ENCODE measurements at regions not wholly inside any gene's neighbourhood (a gene's known extent, or its start where the extent isn't known, plus 50 kb on each side); places are given as distances from the start of the nearest gene placed in this dataset.

- no peak for DNase-seq (ENCODE audit: low read depth)
- TF ChIP-seq CTCF (IDR thresholded peaks at IDR 0.05; ENCODE audit: control insufficient read depth, insufficient read depth, low read depth, low read length, missing control alignments): no peak
- H3K4me3 ChIP-seq (ENCODE audit: control insufficient read depth, low read depth, low read length): no peak overlapping the region
Measured at GRCh38 chr14:82445810-82446570, 912.3 kb upstream of the SEL1L start.

GRCh38 chr14:82447586-82447985 is 913.9 kb upstream of the SEL1L start:
- H3K4me3 ChIP-seq (ENCODE audit: control insufficient read depth, low read depth, low read length): no peak overlapping the region
- no peak for DNase-seq (ENCODE audit: low read depth)
- TF ChIP-seq CTCF (IDR thresholded peaks at IDR 0.05; ENCODE audit: control insufficient read depth, insufficient read depth, low read depth, low read length, missing control alignments): no peak

GRCh38 chr14:82449926-82450468 is 916.3 kb upstream of the SEL1L start:
- no peak for DNase-seq (ENCODE audit: low read depth)
- no peak for TF ChIP-seq CTCF (IDR thresholded peaks at IDR 0.05; ENCODE audit: control insufficient read depth, insufficient read depth, low read depth, low read length, missing control alignments)
- no peak overlapping the region for H3K4me3 ChIP-seq (ENCODE audit: control insufficient read depth, low read depth, low read length)

- H3K4me3 ChIP-seq (ENCODE audit: control insufficient read depth, low read depth, low read length): no peak overlapping the region
- no peak for TF ChIP-seq CTCF (IDR thresholded peaks at IDR 0.05; ENCODE audit: control insufficient read depth, insufficient read depth, low read depth, low read length, missing control alignments)
- DNase-seq (ENCODE audit: low read depth): no peak
Measured at GRCh38 chr14:82451675-82452074, 918.0 kb upstream of the SEL1L start.

- no peak overlapping the region for H3K4me3 ChIP-seq (ENCODE audit: control insufficient read depth, low read depth, low read length)
- DNase-seq (ENCODE audit: low read depth): no peak
- no peak for TF ChIP-seq CTCF (IDR thresholded peaks at IDR 0.05; ENCODE audit: control insufficient read depth, insufficient read depth, low read depth, low read length, missing control alignments)
Measured at GRCh38 chr14:82482345-82482744, 948.7 kb upstream of the SEL1L start.

GRCh38 chr14:82488473-82488872 is 954.8 kb upstream of the SEL1L start:
- H3K4me3 ChIP-seq (ENCODE audit: control insufficient read depth, low read depth, low read length): no peak overlapping the region
- TF ChIP-seq CTCF (IDR thresholded peaks at IDR 0.05; ENCODE audit: control insufficient read depth, insufficient read depth, low read depth, low read length, missing control alignments): no peak
- no peak for DNase-seq (ENCODE audit: low read depth)
